HEK293T (cell line): ENCODE measurements at regions not wholly inside any gene's neighbourhood (a gene's known extent, or its start where the extent isn't known, plus 50 kb on each side); places are given as distances from the start of the nearest gene placed in this dataset.
"Not testable (repeated sequence)": the region's sequence is repeated elsewhere in the genome, so short reads cannot be mapped to it uniquely, and the experiment has no call there.

Experiments used
- FOXM1 ChIP-seq: fragments of 450-650 bp; IDR thresholded peaks from 2 replicates; pipeline ENCODE4 v1.6.1; 2017; ENCODE audit warnings: mild to moderate bottlenecking, borderline replicate concordance
- SUZ12 ChIP-seq: fragments of 450-650 bp; IDR thresholded peaks from 2 replicates; pipeline ENCODE4 v1.6.1; 2016; ENCODE audit warnings: mild to moderate bottlenecking
- TARDBP ChIP-seq: fragments of 450-650 bp; IDR thresholded peaks from 2 replicates; pipeline ENCODE4 v1.6.1; 2016

- not testable (repeated sequence) for TF ChIP-seq FOXM1, SUZ12, TARDBP
These were observed 73.8 kb upstream of the TCERG1L start for GRCh38 chr10:131385161-131385872.
